Upper lobe of right lung (tissue), 1 donor: ENCODE measurements at regions not wholly inside any gene's neighbourhood (a gene's known extent, or its start where the extent isn't known, plus 50 kb on each side); places are given as distances from the start of the nearest gene placed in this dataset.

Source experiments
- ATAC-seq: fragments of 200-7000 bp; cut with Tn5 transposase; one replicate; pipeline ENCODE4 v1.9.1; 2020; ENCODE audit warnings: mild to moderate bottlenecking, moderate library complexity
- DNase-seq: peaks from one replicate; pipeline ENCODE4 v3.0.0-alpha.2; 2020
- H3K27ac ChIP-seq: fragments of 200-600 bp; one replicate; pipeline ENCODE4 v1.8.0; 2022
- H3K27me3 ChIP-seq: fragments of 200-600 bp; one replicate; pipeline ENCODE4 v1.8.0; 2022; ENCODE audit warnings: mild to moderate bottlenecking
- H3K36me3 ChIP-seq: fragments of 200-600 bp; one replicate; pipeline ENCODE4 v1.8.0; 2022
- H3K4me1 ChIP-seq: fragments of 200-600 bp; one replicate; pipeline ENCODE4 v1.8.0; 2022
- H3K4me3 ChIP-seq: fragments of 200-600 bp; one replicate; pipeline ENCODE4 v1.8.0; 2022; ENCODE audit warnings: mild to moderate bottlenecking
- H3K9me3 ChIP-seq: fragments of 200-600 bp; one replicate; pipeline ENCODE4 v1.8.0; 2022
- CTCF ChIP-seq: fragments of 200-600 bp; IDR thresholded peaks from one replicate; pipeline ENCODE4 v1.8.0; 2022; ENCODE audit warnings: antibody characterized with exemption
- intact Hi-C: fragments of 100-400 bp; cut with DNase I; formaldehyde crosslinking; loops from one replicate; pipeline ENCODE4 v1.11.0; 2022
- donor health status: DM: no; HTN: yes; CAD: no; lungs with severe emphysema.

DNA sequence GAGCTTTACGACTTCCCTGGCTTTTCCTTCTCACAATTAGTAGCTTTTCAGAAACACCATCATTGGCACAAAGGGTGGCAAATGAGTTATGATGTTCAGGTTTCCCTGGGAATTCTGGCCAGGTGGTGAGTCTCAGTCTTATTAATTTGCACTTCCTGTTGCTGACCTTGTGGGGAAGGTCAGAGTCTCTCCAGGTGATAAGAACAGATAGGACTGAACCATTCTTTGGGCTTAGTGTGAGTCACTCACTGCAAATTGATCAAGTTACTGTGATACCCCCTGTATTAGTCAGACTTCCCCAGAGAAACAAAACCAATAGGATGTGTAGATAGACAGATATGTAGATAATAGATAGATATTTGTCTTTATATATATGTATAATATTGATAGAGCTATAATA, 53.8 kb upstream of the RANBP3L start:
- Histone ChIP-seq H3K27ac (no peak overlapping the region), H3K9me3 (no peaks in the 10 kb centered on the region), H3K36me3 (no peaks in the 10 kb centered on the region), H3K27me3 (no peaks in the 10 kb centered on the region), H3K4me3 (no peak overlapping the region), H3K4me1 (no peaks in the 10 kb centered on the region)
- TF ChIP-seq CTCF, result no peak
- intact Hi-C loops, result no loop called here
- DNase-seq (no peak), ATAC-seq (no peak)

- intact Hi-C loops, result no loop called here
- TF ChIP-seq CTCF, result no peak
- DNase-seq (no peak), ATAC-seq (no peak)
- H3K27ac ChIP-seq, result no peak overlapping the region
- H3K27me3 ChIP-seq, result no peaks in the 10 kb centered on the region
- no peaks in the 10 kb centered on the region for H3K9me3 ChIP-seq
- H3K4me3 ChIP-seq, result no peak overlapping the region
- no peaks in the 10 kb centered on the region for H3K4me1 ChIP-seq
- no peaks in the 10 kb centered on the region for H3K36me3 ChIP-seq
Observed at GRCh38 chr5:36356915-36357314, 55.2 kb upstream of the RANBP3L start.

DNA sequence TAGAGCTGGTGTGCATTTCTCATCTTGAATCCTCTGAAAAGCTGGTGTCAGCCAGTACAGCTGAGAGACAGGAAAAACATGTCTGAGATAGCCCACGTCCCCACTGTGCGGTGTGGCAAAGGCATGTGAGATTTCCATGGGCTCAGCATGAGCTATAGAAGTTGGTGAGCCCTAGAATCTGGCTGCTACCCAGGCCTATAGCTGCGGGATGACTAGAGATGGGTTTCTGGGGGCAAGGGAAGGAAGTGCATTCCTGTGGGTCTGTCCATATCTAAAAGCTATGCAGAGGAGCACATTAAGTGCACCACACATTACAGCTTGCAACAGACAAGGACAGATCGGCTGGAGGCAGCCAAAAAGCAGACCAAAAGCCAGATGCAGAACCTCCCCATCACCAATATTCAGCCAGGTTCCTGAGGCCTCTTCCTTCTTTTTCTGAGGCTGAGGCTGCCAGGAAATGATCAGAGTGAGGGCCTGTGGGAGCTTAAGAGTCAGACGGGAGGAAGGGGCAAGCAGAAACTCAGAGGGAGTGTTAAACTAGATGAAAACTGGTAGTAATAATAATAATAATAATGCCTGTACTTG, 55.8 kb upstream of the RANBP3L start:
- no peak for ATAC-seq
- TF ChIP-seq CTCF, result no peak
- no peaks in the 10 kb centered on the region for H3K9me3 ChIP-seq
- H3K4me3 ChIP-seq, result no peak overlapping the region
- H3K4me1 ChIP-seq, result no peaks in the 10 kb centered on the region
- no peaks in the 10 kb centered on the region for H3K36me3 ChIP-seq
- no peak overlapping the region for H3K27ac ChIP-seq
- intact Hi-C loops, result no loop called here
- DNase-seq, result no peak
- no peaks in the 10 kb centered on the region for H3K27me3 ChIP-seq

GRCh38 chr5:36359267-36359666, 57.6 kb upstream of the RANBP3L start:
- Histone ChIP-seq H3K4me3 (no peak overlapping the region), H3K27me3 (no peaks in the 10 kb centered on the region), H3K36me3 (no peaks in the 10 kb centered on the region), H3K27ac (no peak overlapping the region), H3K4me1 (no peaks in the 10 kb centered on the region), H3K9me3 (no peaks in the 10 kb centered on the region)
- ATAC-seq (peak; percentile 14), DNase-seq (no peak)
- intact Hi-C loops, result no loop called here
- TF ChIP-seq CTCF, result no peak

- Histone ChIP-seq H3K4me3 (no peak overlapping the region), H3K27me3 (no peaks in the 10 kb centered on the region), H3K36me3 (no peaks in the 10 kb centered on the region), H3K27ac (no peak overlapping the region), H3K4me1 (no peaks in the 10 kb centered on the region), H3K9me3 (no peaks in the 10 kb centered on the region)
- ATAC-seq, result no peak
- TF ChIP-seq CTCF, result no peak
- intact Hi-C loops, result no loop called here
- DNase-seq, result no peak
Observed at GRCh38 chr5:36360307-36360706, 58.6 kb upstream of the RANBP3L start.

DNA sequence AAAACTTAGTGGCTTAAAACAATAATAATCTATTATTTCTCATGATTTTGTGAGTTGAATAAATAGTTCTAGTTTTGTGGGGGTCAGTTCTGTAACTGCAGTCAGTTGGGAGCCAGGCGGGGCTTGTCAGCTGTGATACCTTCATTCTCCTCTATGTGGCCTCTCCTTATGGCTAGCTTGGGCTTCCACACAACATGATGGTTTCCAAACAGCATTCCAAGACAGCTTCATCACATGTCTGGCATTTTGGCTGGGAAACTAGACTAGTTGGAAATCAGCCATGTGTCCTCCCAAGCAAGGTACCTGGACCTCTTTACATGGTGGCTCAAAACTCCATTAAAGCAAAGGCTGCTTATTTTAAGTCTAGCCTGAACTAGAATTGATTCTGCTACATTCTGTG, 61.4 kb upstream of the RANBP3L start:
- Histone ChIP-seq H3K36me3 (no peaks in the 10 kb centered on the region), H3K9me3 (no peaks in the 10 kb centered on the region), H3K27me3 (no peaks in the 10 kb centered on the region), H3K4me3 (no peak overlapping the region), H3K4me1 (peaks cover 5% of the 10 kb centered on the region), H3K27ac (no peak overlapping the region)
- DNase-seq, result no peak
- ATAC-seq, result no peak
- intact Hi-C loops, result no loop called here
- no peak for TF ChIP-seq CTCF
